GM12878 (cell line): ENCODE measurements at regions not wholly inside any gene's neighbourhood (a gene's known extent, or its start where the extent isn't known, plus 50 kb on each side); places are given as distances from the start of the nearest gene placed in this dataset.

Source experiments
- POLR2AphosphoS5 ChIP-seq: IDR thresholded peaks from 2 replicates; pipeline ENCODE4 v1.6.1; 2011; ENCODE audit warnings: mild to moderate bottlenecking, low read length, inconsistent platforms
- YY1 ChIP-seq: IDR thresholded peaks from 2 replicates; pipeline ENCODE4 v1.6.1; 2011; ENCODE audit warnings: low read depth, mild to moderate bottlenecking, low read length
- ZNF687 ChIP-seq: fragments of 450-650 bp; IDR thresholded peaks from 2 replicates; pipeline ENCODE4 v1.6.1; 2017; ENCODE audit warnings: mild to moderate bottlenecking, moderate library complexity

- TF ChIP-seq ZNF687: no peak
- no peak for TF ChIP-seq YY1
- no peak for TF ChIP-seq POLR2AphosphoS5
Measured at GRCh38 chr10:71090801-71091200, 121.6 kb upstream of the UNC5B start.
